ENCODE measurements at regions not wholly inside any gene's neighbourhood (a gene's known extent, or its start where the extent isn't known, plus 50 kb on each side); places are given as distances from the start of the nearest gene placed in this dataset.

- POLR2A ChIA-PET, result interaction anchor here (1.4 kb wide), 1 partner anchor 829 kb away, joined by 4 read pairs; no protein-coding TSS in a partner anchor
- CTCF ChIA-PET, result interaction anchor here (2.7 kb wide), 1 partner anchor 829 kb away, joined by 16 read pairs; no protein-coding TSS in a partner anchor
- no peak for DNase-seq (ENCODE audit: extremely low spot score)
- TF ChIP-seq TARDBP (IDR thresholded peaks at IDR 0.05) (no peak), BHLHE40 (IDR thresholded peaks at IDR 0.05; ENCODE audit: borderline replicate concordance) (no peak), NFRKB (IDR thresholded peaks at IDR 0.05) (no peak), FOXA1 (IDR thresholded peaks at IDR 0.05) (no peak), ARNT (IDR thresholded peaks at IDR 0.05) (no peak), FOXM1 (IDR thresholded peaks at IDR 0.05; ENCODE audit: borderline replicate concordance) (no peak), HDGF (IDR thresholded peaks at IDR 0.05; ENCODE audit: borderline replicate concordance) (no peak)
Observed at GRCh38 chr11:28528217-28528616, 420.0 kb downstream of the METTL15 start.

- no peak for DNase-seq (ENCODE audit: extremely low spot score)
- CTCF ChIA-PET, result no interaction called here
- no peak for TF ChIP-seq LEF1 (IDR thresholded peaks at IDR 0.05; ENCODE audit: borderline replicate concordance)
- TF ChIP-seq NFRKB (IDR thresholded peaks at IDR 0.05), result no peak
- no peak for TF ChIP-seq ZNF384 (IDR thresholded peaks at IDR 0.05)
- TF ChIP-seq SP1 (IDR thresholded peaks at IDR 0.05), result no peak
- no peak for TF ChIP-seq TARDBP (IDR thresholded peaks at IDR 0.05)
- POLR2A ChIA-PET, result no interaction called here
Observed at GRCh38 chr11:28526406-28526751, 418.2 kb downstream of the METTL15 start.

GRCh38 chr11:28525636-28526405 lies 417.6 kb downstream of the METTL15 start:
- TF ChIP-seq FOXK2 (IDR thresholded peaks at IDR 0.05) (no peak), FOXA1 (IDR thresholded peaks at IDR 0.05) (no peak), CTBP1 (IDR thresholded peaks at IDR 0.05; ENCODE audit: borderline replicate concordance) (no peak), HDGF (IDR thresholded peaks at IDR 0.05; ENCODE audit: borderline replicate concordance) (no peak), LEF1 (IDR thresholded peaks at IDR 0.05; ENCODE audit: borderline replicate concordance) (no peak), ELF4 (IDR thresholded peaks at IDR 0.05) (no peak), L3MBTL2 (conservative IDR thresholded peaks at IDR 0.05) (no peak), NFRKB (IDR thresholded peaks at IDR 0.05) (no peak), ZNF384 (IDR thresholded peaks at IDR 0.05) (no peak), ARNT (IDR thresholded peaks at IDR 0.05) (no peak), PKNOX1 (IDR thresholded peaks at IDR 0.05) (no peak), SUZ12 (IDR thresholded peaks at IDR 0.05) (no peak), SP1 (IDR thresholded peaks at IDR 0.05) (no peak), BHLHE40 (IDR thresholded peaks at IDR 0.05; ENCODE audit: borderline replicate concordance) (no peak), TARDBP (IDR thresholded peaks at IDR 0.05) (no peak), FOXM1 (IDR thresholded peaks at IDR 0.05; ENCODE audit: borderline replicate concordance) (no peak)
- CTCF ChIA-PET, result no interaction called here
- POLR2A ChIA-PET, result no interaction called here
- no peak for DNase-seq (ENCODE audit: extremely low spot score)

- DNase-seq (ENCODE audit: extremely low spot score), result no peak
- TF ChIP-seq PKNOX1 (IDR thresholded peaks at IDR 0.05), result no peak
- no peak for TF ChIP-seq LEF1 (IDR thresholded peaks at IDR 0.05; ENCODE audit: borderline replicate concordance)
- TF ChIP-seq FOXA1 (IDR thresholded peaks at IDR 0.05), result no peak
- no peak for TF ChIP-seq BHLHE40 (IDR thresholded peaks at IDR 0.05; ENCODE audit: borderline replicate concordance)
- TF ChIP-seq TARDBP (IDR thresholded peaks at IDR 0.05), result no peak
- no peak for TF ChIP-seq ELF4 (IDR thresholded peaks at IDR 0.05)
- TF ChIP-seq L3MBTL2 (conservative IDR thresholded peaks at IDR 0.05), result no peak
- TF ChIP-seq FOXK2 (IDR thresholded peaks at IDR 0.05), result no peak
- no peak for TF ChIP-seq SUZ12 (IDR thresholded peaks at IDR 0.05)
- TF ChIP-seq CTBP1 (IDR thresholded peaks at IDR 0.05; ENCODE audit: borderline replicate concordance), result no peak
- no peak for TF ChIP-seq NFRKB (IDR thresholded peaks at IDR 0.05)
- POLR2A ChIA-PET, result no interaction called here
- CTCF ChIA-PET, result no interaction called here
Observed at GRCh38 chr11:28524098-28524497, 415.9 kb downstream of the METTL15 start.

GRCh38 chr11:28521075-28521474 lies 412.9 kb downstream of the METTL15 start:
- ChIA-PET CTCF (no interaction called here), POLR2A (no interaction called here)
- TF ChIP-seq FOXK2 (IDR thresholded peaks at IDR 0.05), result no peak
- no peak for TF ChIP-seq ARNT (IDR thresholded peaks at IDR 0.05)
- TF ChIP-seq NFRKB (IDR thresholded peaks at IDR 0.05), result no peak
- TF ChIP-seq SUZ12 (IDR thresholded peaks at IDR 0.05), result no peak
- no peak for TF ChIP-seq L3MBTL2 (conservative IDR thresholded peaks at IDR 0.05)
- no peak for TF ChIP-seq FOXA1 (IDR thresholded peaks at IDR 0.05)
- no peak for TF ChIP-seq ZNF384 (IDR thresholded peaks at IDR 0.05)
- no peak for TF ChIP-seq ELF4 (IDR thresholded peaks at IDR 0.05)
- no peak for TF ChIP-seq TARDBP (IDR thresholded peaks at IDR 0.05)
- no peak for DNase-seq (ENCODE audit: extremely low spot score)

GRCh38 chr11:28520291-28520690 lies 412.1 kb downstream of the METTL15 start:
- no peak for DNase-seq (ENCODE audit: extremely low spot score)
- ChIA-PET POLR2A (no interaction called here), CTCF (no interaction called here)
- no peak for TF ChIP-seq BHLHE40 (IDR thresholded peaks at IDR 0.05; ENCODE audit: borderline replicate concordance)
- TF ChIP-seq FOXM1 (IDR thresholded peaks at IDR 0.05; ENCODE audit: borderline replicate concordance), result no peak
- TF ChIP-seq ARNT (IDR thresholded peaks at IDR 0.05), result no peak
- TF ChIP-seq HDGF (IDR thresholded peaks at IDR 0.05; ENCODE audit: borderline replicate concordance), result no peak
- no peak for TF ChIP-seq L3MBTL2 (conservative IDR thresholded peaks at IDR 0.05)
- no peak for TF ChIP-seq ELF4 (IDR thresholded peaks at IDR 0.05)
- no peak for TF ChIP-seq FOXA1 (IDR thresholded peaks at IDR 0.05)
- no peak for TF ChIP-seq LEF1 (IDR thresholded peaks at IDR 0.05; ENCODE audit: borderline replicate concordance)
- no peak for TF ChIP-seq SP1 (IDR thresholded peaks at IDR 0.05)
- TF ChIP-seq NFRKB (IDR thresholded peaks at IDR 0.05), result no peak
- no peak for TF ChIP-seq ZNF384 (IDR thresholded peaks at IDR 0.05)
- TF ChIP-seq SUZ12 (IDR thresholded peaks at IDR 0.05), result no peak
- TF ChIP-seq FOXK2 (IDR thresholded peaks at IDR 0.05), result no peak
- TF ChIP-seq TARDBP (IDR thresholded peaks at IDR 0.05), result no peak
- no peak for TF ChIP-seq CTBP1 (IDR thresholded peaks at IDR 0.05; ENCODE audit: borderline replicate concordance)
- no peak for TF ChIP-seq PKNOX1 (IDR thresholded peaks at IDR 0.05)
